Choroid plexus epithelial cell (primary cell): ENCODE measurements at regions not wholly inside any gene's neighbourhood (a gene's known extent, or its start where the extent isn't known, plus 50 kb on each side); places are given as distances from the start of the nearest gene placed in this dataset.
A peak's percentile ranks its signal among the peaks of the same experiment; 100 is the strongest.

Experiments
- DNase-seq: peaks from one replicate; pipeline ENCODE4 v3.0.0-alpha.2; 2010; ENCODE audit warnings: low read depth
- H3K4me3 ChIP-seq: 2 replicates; pipeline ENCODE4 v1.5.1; 2011; ENCODE audit warnings: low read depth, mild to moderate bottlenecking, control low read depth, low read length, moderate library complexity
- CTCF ChIP-seq: conservative IDR thresholded peaks from 2 replicates; pipeline ENCODE4 v1.5.1; 2011; ENCODE audit warnings: low read depth, mild to moderate bottlenecking, control low read depth, inconsistent platforms, low read length, moderate library complexity

DNA sequence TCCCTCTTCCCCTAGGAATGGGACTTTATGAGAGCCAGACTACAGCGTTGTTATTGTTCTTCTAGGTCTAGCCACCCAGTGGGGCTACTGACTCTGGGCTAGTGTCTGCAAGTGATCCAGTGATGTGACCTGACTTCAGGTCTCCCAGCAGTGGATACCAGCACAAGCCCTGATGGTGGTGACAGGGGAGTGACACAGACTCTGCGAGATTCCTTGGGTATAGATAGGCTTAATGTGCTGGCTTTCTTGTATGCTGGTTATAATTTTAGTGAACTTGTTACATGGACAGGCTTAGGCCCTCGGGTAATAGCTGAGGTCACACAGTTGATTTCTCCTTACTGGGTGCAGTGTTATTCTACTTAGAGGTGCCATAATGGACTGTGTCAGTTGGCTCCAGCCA lies 106.9 kb downstream of the TBC1D30 start:
- DNase-seq, result no peak
- TF ChIP-seq CTCF, result no peak

GRCh38 chr12:64931981-64932380 lies 107.5 kb downstream of the TBC1D30 start:
- no peak for TF ChIP-seq CTCF

More for the DNA sequence above, 106.9 kb downstream of the TBC1D30 start:
- no peak overlapping the region for H3K4me3 ChIP-seq

GRCh38 chr12:64933791-64934190 lies 109.3 kb downstream of the TBC1D30 start:
- TF ChIP-seq CTCF, result no peak
- H3K4me3 ChIP-seq, result no peak overlapping the region
- no peak for DNase-seq

More at GRCh38 chr12:64931981-64932380, 107.5 kb downstream of the TBC1D30 start:
- no peak overlapping the region for H3K4me3 ChIP-seq
- DNase-seq, result no peak

GRCh38 chr12:64937452-64937851 lies 113.0 kb downstream of the TBC1D30 start:
- DNase-seq, result peak; percentile 3
- H3K4me3 ChIP-seq, result no peak overlapping the region
- no peak for TF ChIP-seq CTCF

- DNase-seq, result no peak
- no peak overlapping the region for H3K4me3 ChIP-seq
- no peak for TF ChIP-seq CTCF
Observed at GRCh38 chr12:64938179-64938578, 113.7 kb downstream of the TBC1D30 start.

DNA sequence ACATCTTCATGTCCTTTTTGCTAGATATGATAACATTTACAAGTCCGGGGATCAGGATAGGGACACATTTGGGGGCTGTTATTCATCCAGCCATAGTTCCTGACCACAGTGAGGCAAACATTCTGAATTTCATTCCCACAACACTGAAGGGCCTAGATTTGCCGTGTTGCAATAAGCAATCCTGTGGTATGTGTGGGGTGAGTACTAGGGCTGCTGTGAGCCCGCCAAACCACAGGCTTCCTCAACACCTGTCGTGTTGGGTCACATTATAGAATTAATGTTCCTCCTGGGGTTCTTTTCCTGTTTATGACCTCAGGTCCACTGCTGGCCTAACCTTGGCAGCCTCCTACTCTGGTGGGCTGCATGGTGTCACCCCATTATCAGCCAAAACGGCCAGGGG lies 119.2 kb downstream of the TBC1D30 start:
- H3K4me3 ChIP-seq, result no peak overlapping the region
- TF ChIP-seq CTCF, result no peak
- peak; percentile 64 for DNase-seq

DNA sequence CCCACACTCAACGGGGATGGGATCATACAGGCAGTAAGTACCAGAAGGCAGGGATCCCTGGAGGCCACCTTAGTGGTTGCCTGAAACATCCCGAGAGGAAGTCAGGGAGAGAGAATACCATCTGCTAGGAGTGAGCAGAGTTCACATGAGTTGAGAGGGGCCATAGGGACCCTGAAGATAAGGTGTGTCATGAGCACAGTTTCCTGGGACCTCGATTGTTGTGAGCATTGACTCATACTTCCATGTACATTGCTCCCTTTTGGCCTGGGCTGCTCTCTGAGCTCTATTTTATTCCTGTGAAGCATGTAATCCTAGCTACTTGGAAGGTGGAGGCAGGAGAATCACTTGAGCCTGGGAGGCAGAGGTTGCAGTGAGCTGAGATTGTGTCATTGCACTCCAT lies 120.5 kb downstream of the TBC1D30 start:
- TF ChIP-seq CTCF, result no peak
- no peak for DNase-seq
- no peak overlapping the region for H3K4me3 ChIP-seq
